Nephron progenitor cell (in vitro differentiated cells): ENCODE measurements at regions not wholly inside any gene's neighbourhood (a gene's known extent, or its start where the extent isn't known, plus 50 kb on each side); places are given as distances from the start of the nearest gene placed in this dataset.
A peak's percentile ranks its signal among the peaks of the same experiment; 100 is the strongest.

Experiments
- DNase-seq: peaks from one replicate; pipeline ENCODE4 v3.0.0; 2021
- H3K27ac Mint-ChIP-seq: 2 replicates; pipeline ENCODE4 v1.8.0; 2021; ENCODE audit warnings: mild to moderate bottlenecking, moderate library complexity, mixed read lengths
- H3K27me3 Mint-ChIP-seq: 2 replicates; pipeline ENCODE4 v1.8.0; 2021; ENCODE audit warnings: mild to moderate bottlenecking, low read depth, mixed read lengths; ENCODE audit not compliant: poor library complexity
- H3K36me3 Mint-ChIP-seq: 2 replicates; pipeline ENCODE4 v1.8.0; 2021; ENCODE audit warnings: low read depth, mixed read lengths
- H3K4me1 Mint-ChIP-seq: 2 replicates; pipeline ENCODE4 v1.8.0; 2021; ENCODE audit warnings: mixed read lengths
- H3K4me3 Mint-ChIP-seq: 2 replicates; pipeline ENCODE4 v1.8.0; 2021; ENCODE audit warnings: mild to moderate bottlenecking, moderate library complexity, mixed read lengths
- H3K9me3 Mint-ChIP-seq: 2 replicates; pipeline ENCODE4 v1.8.0; 2021; ENCODE audit warnings: mild to moderate bottlenecking, moderate library complexity, mixed read lengths
- TF ChIP-seq, protein P1 (sequence below): fragments of 200-600 bp; sonication (generic); IDR thresholded peaks from 2 replicates; pipeline ENCODE4 v1.5.0; 2021; ENCODE audit warnings: antibody characterized with exemption

DNA sequence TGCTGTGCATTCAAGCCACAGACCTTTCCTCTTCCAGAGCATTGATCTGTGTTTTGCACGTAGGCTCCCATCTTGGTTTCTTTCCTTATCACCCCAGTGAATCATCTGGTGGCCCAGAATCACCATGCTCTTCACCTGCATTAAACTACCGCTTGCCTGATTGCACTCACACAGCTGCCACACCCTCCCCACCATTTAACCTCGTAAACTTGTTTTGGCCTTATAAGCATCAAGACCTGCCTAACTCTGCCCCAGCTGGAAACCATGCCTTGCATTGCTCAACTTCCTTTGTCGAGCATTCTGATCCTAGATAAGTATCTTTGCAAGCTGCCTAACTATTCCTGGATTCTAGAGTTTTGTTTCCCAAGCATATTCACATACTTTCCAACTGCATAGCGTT is 369.6 kb upstream of the SEMA6A start:
- peaks cover 15% of the 10 kb centered on the region for H3K36me3 Mint-ChIP-seq
- no peak overlapping the region for H3K27ac Mint-ChIP-seq
- no peak for DNase-seq
- H3K9me3 Mint-ChIP-seq: peaks cover 28% of the 10 kb centered on the region
- peaks cover 7% of the 10 kb centered on the region for H3K4me1 Mint-ChIP-seq
- peaks cover 4% of the 10 kb centered on the region for H3K27me3 Mint-ChIP-seq
- H3K4me3 Mint-ChIP-seq: no peak overlapping the region
- TF ChIP-seq, protein P1, sequence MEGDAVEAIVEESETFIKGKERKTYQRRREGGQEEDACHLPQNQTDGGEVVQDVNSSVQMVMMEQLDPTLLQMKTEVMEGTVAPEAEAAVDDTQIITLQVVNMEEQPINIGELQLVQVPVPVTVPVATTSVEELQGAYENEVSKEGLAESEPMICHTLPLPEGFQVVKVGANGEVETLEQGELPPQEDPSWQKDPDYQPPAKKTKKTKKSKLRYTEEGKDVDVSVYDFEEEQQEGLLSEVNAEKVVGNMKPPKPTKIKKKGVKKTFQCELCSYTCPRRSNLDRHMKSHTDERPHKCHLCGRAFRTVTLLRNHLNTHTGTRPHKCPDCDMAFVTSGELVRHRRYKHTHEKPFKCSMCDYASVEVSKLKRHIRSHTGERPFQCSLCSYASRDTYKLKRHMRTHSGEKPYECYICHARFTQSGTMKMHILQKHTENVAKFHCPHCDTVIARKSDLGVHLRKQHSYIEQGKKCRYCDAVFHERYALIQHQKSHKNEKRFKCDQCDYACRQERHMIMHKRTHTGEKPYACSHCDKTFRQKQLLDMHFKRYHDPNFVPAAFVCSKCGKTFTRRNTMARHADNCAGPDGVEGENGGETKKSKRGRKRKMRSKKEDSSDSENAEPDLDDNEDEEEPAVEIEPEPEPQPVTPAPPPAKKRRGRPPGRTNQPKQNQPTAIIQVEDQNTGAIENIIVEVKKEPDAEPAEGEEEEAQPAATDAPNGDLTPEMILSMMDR: no peak

DNA sequence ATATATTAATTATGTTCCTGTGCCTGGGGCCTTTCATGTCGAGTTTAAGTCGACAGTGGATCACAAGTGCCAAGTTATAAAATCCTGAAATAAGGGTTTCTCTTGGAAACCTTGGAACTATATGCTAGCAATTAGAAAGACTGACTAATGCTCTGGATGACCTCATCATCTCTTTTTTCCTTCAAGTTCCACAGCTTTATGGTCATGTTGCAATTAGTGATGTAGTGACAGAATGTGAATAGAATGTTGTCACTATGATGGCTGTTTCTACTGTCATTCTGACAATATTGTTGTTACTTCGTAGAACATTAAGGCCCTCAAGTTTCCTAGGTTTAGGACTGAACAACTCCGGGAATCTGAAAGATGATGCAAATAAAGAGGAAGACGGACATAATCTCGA is 368.0 kb upstream of the SEMA6A start:
- no peak overlapping the region for H3K4me3 Mint-ChIP-seq
- H3K36me3 Mint-ChIP-seq: peaks cover 8% of the 10 kb centered on the region
- peaks cover 18% of the 10 kb centered on the region for H3K9me3 Mint-ChIP-seq
- no peak overlapping the region for H3K27ac Mint-ChIP-seq
- peaks cover 18% of the 10 kb centered on the region for H3K4me1 Mint-ChIP-seq
- peaks cover 4% of the 10 kb centered on the region for H3K27me3 Mint-ChIP-seq
- DNase-seq: no peak
- TF ChIP-seq, protein P1: no peak

DNA sequence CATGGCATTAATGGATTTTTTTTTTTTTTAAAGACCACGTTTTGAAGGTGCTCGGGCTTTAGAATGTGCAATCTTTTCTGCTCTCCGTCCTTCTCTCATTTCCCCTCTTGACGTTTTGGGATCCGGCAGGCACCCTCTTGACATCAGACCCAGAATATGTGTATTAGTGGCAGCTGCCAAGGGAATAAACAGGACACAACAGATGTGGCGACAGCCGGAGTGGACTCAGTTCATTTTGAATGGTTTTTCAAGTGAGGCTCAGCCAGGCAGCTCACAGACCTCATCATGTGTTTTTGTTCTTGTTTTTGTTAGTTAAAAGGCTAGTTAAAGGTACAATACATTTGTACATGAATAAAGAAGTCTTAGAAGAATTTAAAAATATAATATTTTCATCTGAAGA is 365.0 kb upstream of the SEMA6A start:
- Mint-ChIP-seq H3K27ac (peak overlapping the region; percentile 80), H3K36me3 (no peaks in the 10 kb centered on the region), H3K9me3 (no peaks in the 10 kb centered on the region), H3K4me3 (no peak overlapping the region), H3K27me3 (peaks cover 4% of the 10 kb centered on the region), H3K4me1 (peaks cover 26% of the 10 kb centered on the region)
- DNase-seq: no peak
- TF ChIP-seq, protein P1: no peak

DNA sequence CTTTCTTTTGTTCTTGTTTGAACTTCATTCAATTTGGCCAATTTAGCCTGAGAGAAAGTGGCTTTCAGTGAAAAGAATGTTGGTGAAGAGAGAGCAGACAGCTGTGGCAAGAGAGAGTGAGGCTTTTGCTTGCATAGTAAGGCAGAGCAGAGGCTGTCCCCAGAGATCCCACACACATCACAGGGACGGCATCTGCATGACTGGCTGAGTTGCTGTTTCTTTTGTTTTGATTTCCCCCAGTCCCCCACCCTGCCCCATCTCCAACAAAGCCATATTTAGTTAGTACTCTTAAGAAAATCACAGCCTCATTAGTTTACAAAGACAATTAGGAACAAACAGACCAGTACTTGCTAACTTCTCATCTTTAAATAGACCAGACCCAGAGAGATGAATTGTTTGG is 363.9 kb upstream of the SEMA6A start:
- TF ChIP-seq, protein P1: no peak
- H3K27me3 Mint-ChIP-seq: no peaks in the 10 kb centered on the region
- peaks cover 29% of the 10 kb centered on the region for H3K4me1 Mint-ChIP-seq
- H3K9me3 Mint-ChIP-seq: no peaks in the 10 kb centered on the region
- no peak overlapping the region for H3K4me3 Mint-ChIP-seq
- H3K27ac Mint-ChIP-seq: no peak overlapping the region
- H3K36me3 Mint-ChIP-seq: no peaks in the 10 kb centered on the region
- DNase-seq: peak; percentile 13

DNA sequence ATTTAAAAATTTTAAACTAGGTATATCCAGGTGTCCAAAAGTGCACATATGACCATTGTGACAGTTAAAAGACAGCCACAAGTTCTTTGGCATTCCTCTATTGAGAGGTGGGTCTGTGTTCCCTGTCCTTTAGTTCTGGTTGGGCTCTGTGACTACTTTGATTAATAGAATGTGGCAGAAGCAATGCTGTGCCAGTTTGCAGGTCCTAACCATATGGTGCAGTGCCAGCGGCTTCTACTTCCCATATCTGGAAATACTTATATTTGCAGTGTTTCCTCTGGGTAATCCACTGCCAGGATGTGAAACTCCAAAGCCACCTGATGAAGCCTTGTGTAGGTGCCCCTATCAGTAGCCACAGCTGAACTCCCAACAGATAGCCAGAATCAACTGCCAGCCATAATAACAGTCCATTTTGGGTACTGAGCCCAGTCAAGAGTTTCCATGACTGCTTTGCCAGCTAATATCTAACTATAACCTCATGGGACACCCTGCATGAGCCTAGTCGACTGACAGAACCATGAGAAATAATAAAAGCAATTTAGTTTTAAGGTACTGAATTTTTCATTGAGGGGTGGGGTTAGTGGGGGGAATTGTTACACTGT is 361.0 kb upstream of the SEMA6A start:
- Mint-ChIP-seq H3K9me3 (no peaks in the 10 kb centered on the region), H3K4me1 (peaks cover 29% of the 10 kb centered on the region), H3K36me3 (no peaks in the 10 kb centered on the region), H3K27ac (no peak overlapping the region), H3K27me3 (no peaks in the 10 kb centered on the region), H3K4me3 (no peak overlapping the region)
- no peak for DNase-seq
- TF ChIP-seq, protein P1: no peak

DNA sequence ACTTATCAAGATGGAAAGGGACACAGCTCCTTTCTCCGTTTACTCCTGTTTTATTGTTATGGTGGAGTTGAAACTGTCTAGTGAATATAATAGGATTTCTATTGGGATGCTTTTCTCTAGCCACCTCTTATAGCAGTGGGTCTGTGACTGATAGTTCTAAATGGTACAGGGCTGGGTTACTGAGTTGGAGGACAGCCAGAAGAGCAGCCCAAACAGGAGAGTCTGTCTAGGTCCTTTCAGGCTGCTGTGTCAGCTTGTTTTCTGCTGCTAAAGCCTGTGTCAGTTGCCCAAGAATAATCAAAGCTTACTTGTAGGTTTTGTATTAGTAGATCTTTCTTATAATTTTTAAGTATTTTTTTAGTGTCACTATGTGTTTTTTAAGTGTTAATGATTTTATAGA is 356.0 kb upstream of the SEMA6A start:
- Mint-ChIP-seq H3K36me3 (no peaks in the 10 kb centered on the region), H3K27ac (no peak overlapping the region), H3K4me1 (peaks cover 11% of the 10 kb centered on the region), H3K4me3 (no peak overlapping the region), H3K27me3 (no peaks in the 10 kb centered on the region), H3K9me3 (no peaks in the 10 kb centered on the region)
- DNase-seq: no peak
- TF ChIP-seq, protein P1: no peak
